Tibial nerve (tissue), 4 donors: ENCODE measurements at regions not wholly inside any gene's neighbourhood (a gene's known extent, or its start where the extent isn't known, plus 50 kb on each side); places are given as distances from the start of the nearest gene placed in this dataset.

Experiments
- DNase-seq, 2 donors: peaks; one replicate each; pipeline ENCODE4 v3.0.0-alpha.2; 2019; ENCODE audit warnings: low spot score in 2 of 2
- H3K27ac ChIP-seq, 4 donors: fragments of 200-600 bp; sonication (generic) in 3 of 4; one replicate each; pipeline ENCODE4 v1.5.1; 2017 to 2019; ENCODE audit warnings: mild to moderate bottlenecking in 1 of 4
- H3K27me3 ChIP-seq, 2 donors: fragments of 200-600 bp; sonication (generic) in 1 of 2; one replicate each; pipeline versions ENCODE4 v1.5.1 to v1.6.0; 2017 to 2019
- H3K36me3 ChIP-seq, 3 donors: fragments of 200-600 bp; sonication (generic); one replicate each; pipeline ENCODE4 v1.5.1; 2018 to 2019
- H3K4me1 ChIP-seq, 4 donors: fragments of 200-600 bp; sonication (generic) in 3 of 4; one replicate each; pipeline ENCODE4 v1.5.1; 2017 to 2019
- H3K4me3 ChIP-seq, 4 donors: fragments of 200-600 bp; sonication (generic) in 3 of 4; one replicate each; pipeline ENCODE4 v1.5.1; 2017 to 2019; ENCODE audit warnings: mild to moderate bottlenecking in 1 of 4, moderate library complexity in 1 of 4
- H3K9me3 ChIP-seq, 4 donors: fragments of 200-600 bp; sonication (generic) in 3 of 4; one replicate each; pipeline ENCODE4 v1.5.1; 2017 to 2019
- EP300 ChIP-seq, 2 donors: sonication (generic); formaldehyde crosslinking; IDR thresholded peaks; one replicate each; pipeline ENCODE4 v1.6.1; 2017; ENCODE audit warnings: antibody characterized with exemption in 2 of 2, mild to moderate bottlenecking in 1 of 2
- POLR2A ChIP-seq, 2 donors: fragments of 450-650 bp; IDR thresholded peaks; one replicate each; pipeline ENCODE4 v1.6.1; 2017; ENCODE audit warnings: antibody characterized with exemption in 2 of 2, mild to moderate bottlenecking in 2 of 2, moderate library complexity in 2 of 2
- WGBS, 2 donors: methylation state at CpG; one replicate each; pipeline ENCODE4 v1.1.5; 2018; 5-methylcytosine and 5-hydroxymethylcytosine counted together
- TF ChIP-seq, protein P1 (sequence below), 5 experiments: fragments of 200-600 bp in 3 of 5; fragments of 450-650 bp in 2 of 5; sonication (generic) in 3 of 5; IDR thresholded peaks; one replicate each; pipeline ENCODE4 v1.5.1; 2016 to 2019; ENCODE audit warnings: antibody characterized with exemption in 5 of 5, mild to moderate bottlenecking in 3 of 5, moderate library complexity in 2 of 5

DNA sequence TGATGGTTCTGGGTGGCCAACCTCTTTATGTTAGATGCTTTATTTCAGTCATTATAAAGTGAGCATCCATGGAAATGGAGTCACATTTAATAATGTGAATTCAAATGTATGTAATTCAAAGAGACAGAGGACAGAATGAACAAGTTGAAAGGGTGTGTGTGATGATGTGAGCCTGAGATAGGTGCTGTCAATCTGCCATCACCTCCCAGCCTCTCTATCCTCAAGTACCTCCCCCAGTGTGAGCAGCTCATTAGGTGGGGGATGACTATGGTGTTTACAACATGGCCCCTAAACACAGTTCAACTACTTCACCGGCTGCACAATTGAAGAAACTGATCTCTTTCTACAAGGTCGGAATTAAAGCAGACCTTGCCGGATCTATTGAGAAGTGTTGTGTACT is 74.7 kb upstream of the IGFBP5 start:
- H3K4me1 ChIP-seq: peaks cover 0 to 18% (median 2%) of the 10 kb centered on the region in 4 donors
- H3K27me3 ChIP-seq: no peaks in the 10 kb centered on the region
- WGBS, 2 donors: 50 to 67% methylated on average over 3 of the region's 3 CpGs
- H3K27ac ChIP-seq: no peak overlapping the region
- H3K36me3 ChIP-seq: no peaks in the 10 kb centered on the region
- H3K4me3 ChIP-seq: no peak overlapping the region
- DNase-seq: no peak
- TF ChIP-seq POLR2A (IDR thresholded peaks at IDR 0.05) (no peak), EP300 (IDR thresholded peaks at IDR 0.05) (no peak)
- TF ChIP-seq, protein P1, sequence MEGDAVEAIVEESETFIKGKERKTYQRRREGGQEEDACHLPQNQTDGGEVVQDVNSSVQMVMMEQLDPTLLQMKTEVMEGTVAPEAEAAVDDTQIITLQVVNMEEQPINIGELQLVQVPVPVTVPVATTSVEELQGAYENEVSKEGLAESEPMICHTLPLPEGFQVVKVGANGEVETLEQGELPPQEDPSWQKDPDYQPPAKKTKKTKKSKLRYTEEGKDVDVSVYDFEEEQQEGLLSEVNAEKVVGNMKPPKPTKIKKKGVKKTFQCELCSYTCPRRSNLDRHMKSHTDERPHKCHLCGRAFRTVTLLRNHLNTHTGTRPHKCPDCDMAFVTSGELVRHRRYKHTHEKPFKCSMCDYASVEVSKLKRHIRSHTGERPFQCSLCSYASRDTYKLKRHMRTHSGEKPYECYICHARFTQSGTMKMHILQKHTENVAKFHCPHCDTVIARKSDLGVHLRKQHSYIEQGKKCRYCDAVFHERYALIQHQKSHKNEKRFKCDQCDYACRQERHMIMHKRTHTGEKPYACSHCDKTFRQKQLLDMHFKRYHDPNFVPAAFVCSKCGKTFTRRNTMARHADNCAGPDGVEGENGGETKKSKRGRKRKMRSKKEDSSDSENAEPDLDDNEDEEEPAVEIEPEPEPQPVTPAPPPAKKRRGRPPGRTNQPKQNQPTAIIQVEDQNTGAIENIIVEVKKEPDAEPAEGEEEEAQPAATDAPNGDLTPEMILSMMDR (IDR thresholded peaks at IDR 0.05): no peak
- peaks cover 0 to 10% (median 0%) of the 10 kb centered on the region in 4 donors for H3K9me3 ChIP-seq

DNA sequence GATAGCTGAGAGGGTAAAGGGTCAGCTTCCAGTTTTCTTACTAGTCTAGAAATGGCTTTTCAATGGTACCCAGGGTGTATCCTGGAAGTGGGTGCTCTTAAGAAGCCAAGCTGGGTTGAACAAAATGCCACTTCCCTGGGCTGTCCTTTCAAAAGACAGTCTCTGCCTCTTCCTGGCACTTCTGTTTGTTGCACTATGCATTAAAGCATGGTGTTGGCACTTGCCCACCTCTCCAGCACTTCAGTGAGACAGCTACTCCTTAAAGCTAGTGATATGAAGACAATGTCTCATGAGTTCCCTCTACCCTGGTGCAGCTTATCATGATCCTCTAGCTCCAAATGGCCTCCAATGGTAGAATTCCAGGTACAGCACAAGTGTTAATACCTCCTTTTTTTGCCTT is 74.3 kb upstream of the IGFBP5 start:
- H3K36me3 ChIP-seq: no peaks in the 10 kb centered on the region
- no peak for TF ChIP-seq POLR2A (IDR thresholded peaks at IDR 0.05)
- no peak for TF ChIP-seq EP300 (IDR thresholded peaks at IDR 0.05)
- TF ChIP-seq, protein P1 (IDR thresholded peaks at IDR 0.05): no peak
- DNase-seq: no peak
- H3K27me3 ChIP-seq: no peaks in the 10 kb centered on the region
- H3K9me3 ChIP-seq: peaks cover 0 to 10% (median 0%) of the 10 kb centered on the region in 4 donors
- H3K4me1 ChIP-seq: peaks cover 0 to 14% (median 0%) of the 10 kb centered on the region in 4 donors
- no peak overlapping the region for H3K27ac ChIP-seq
- no peak overlapping the region for H3K4me3 ChIP-seq

DNA sequence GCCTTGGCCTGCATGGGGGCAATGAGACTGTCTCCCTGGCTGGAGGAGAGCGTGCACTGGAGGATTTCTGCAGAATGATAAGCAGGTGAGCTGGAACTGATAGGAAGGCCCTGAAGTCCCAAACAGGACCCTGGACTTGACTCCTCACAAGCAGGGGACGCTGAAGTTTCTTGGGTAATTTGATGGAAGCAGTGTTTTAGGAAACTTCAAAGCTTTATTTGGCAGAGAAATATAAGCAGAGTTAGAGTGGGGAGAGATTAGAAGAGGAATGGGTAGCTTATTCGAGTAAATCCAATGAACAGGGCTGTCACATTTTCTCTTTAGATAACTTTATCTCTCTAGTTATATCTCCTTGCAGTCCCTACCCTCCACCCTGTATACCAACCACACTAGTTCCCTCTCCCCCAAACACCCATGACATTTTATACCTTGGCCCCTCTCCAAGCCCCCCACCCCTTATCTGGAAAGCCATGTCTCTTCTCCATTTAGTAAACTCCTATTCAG is 73.6 kb upstream of the IGFBP5 start:
- H3K27me3 ChIP-seq: no peaks in the 10 kb centered on the region
- no peak overlapping the region for H3K27ac ChIP-seq
- whole genome bisulfite sequencing, 2 donors: 89 to 95% methylated on average over 3 of the region's 3 CpGs
- DNase-seq: no peak
- H3K4me1 ChIP-seq: peaks cover 0 to 13% (median 0%) of the 10 kb centered on the region in 4 donors
- H3K36me3 ChIP-seq: no peaks in the 10 kb centered on the region
- H3K4me3 ChIP-seq: no peak overlapping the region
- peaks cover 0 to 10% (median 0%) of the 10 kb centered on the region in 4 donors for H3K9me3 ChIP-seq
- TF ChIP-seq, protein P1 (IDR thresholded peaks at IDR 0.05): no peak
- TF ChIP-seq POLR2A (IDR thresholded peaks at IDR 0.05): no peak
- TF ChIP-seq EP300 (IDR thresholded peaks at IDR 0.05): no peak

- Histone ChIP-seq H3K4me1 (peaks cover 0 to 13% (median 0%) of the 10 kb centered on the region in 4 donors), H3K9me3 (no peaks in the 10 kb centered on the region), H3K4me3 (no peak overlapping the region), H3K27me3 (no peaks in the 10 kb centered on the region), H3K27ac (peak overlapping the region in 1 of 4 donors; percentile 11), H3K36me3 (no peaks in the 10 kb centered on the region)
- TF ChIP-seq, protein P1 (IDR thresholded peaks at IDR 0.05): no peak
- TF ChIP-seq EP300 (IDR thresholded peaks at IDR 0.05): no peak
- no peak for TF ChIP-seq POLR2A (IDR thresholded peaks at IDR 0.05)
- 22 to 28% methylated on average over 11 of the region's 11 CpGs for WGBS, 2 donors
- DNase-seq: no peak
These were observed 70.5 kb upstream of the IGFBP5 start for GRCh38 chr2:216765761-216766262.

DNA sequence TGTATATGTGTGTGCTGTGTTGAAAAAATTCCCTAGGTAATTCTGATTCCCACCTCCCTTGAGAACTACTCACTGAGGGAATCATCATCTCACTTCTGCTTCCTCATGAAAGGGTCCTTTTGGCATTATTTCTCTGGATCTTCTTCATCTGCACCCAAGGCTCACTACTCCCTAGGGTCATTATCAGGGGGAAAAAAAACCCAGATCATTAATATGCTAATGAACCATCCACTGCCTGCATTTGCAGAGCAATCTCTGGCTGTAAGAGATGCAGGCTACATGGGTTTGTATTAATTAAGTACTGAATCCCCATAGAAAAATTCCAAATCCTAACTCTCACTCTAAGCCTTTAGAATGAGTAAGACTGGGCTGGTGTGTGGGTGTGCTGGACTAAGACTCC is 68.0 kb upstream of the IGFBP5 start:
- no peak for DNase-seq
- TF ChIP-seq POLR2A (IDR thresholded peaks at IDR 0.05): no peak
- TF ChIP-seq, protein P1 (IDR thresholded peaks at IDR 0.05): no peak
- no peak for TF ChIP-seq EP300 (IDR thresholded peaks at IDR 0.05)
- no peaks in the 10 kb centered on the region for H3K9me3 ChIP-seq
- H3K36me3 ChIP-seq: no peaks in the 10 kb centered on the region
- no peak overlapping the region for H3K4me3 ChIP-seq
- no peak overlapping the region for H3K27ac ChIP-seq
- no peaks in the 10 kb centered on the region for H3K27me3 ChIP-seq
- peaks cover 0 to 13% (median 0%) of the 10 kb centered on the region in 4 donors for H3K4me1 ChIP-seq
